SK-N-SH treated with all-trans-retinoic acid at 6 μM for 48 hours (cell line): ENCODE measurements at regions not wholly inside any gene's neighbourhood (a gene's known extent, or its start where the extent isn't known, plus 50 kb on each side); places are given as distances from the start of the nearest gene placed in this dataset.

Source experiments
- ATAC-seq: fragments of 200-7000 bp; cut with Tn5 transposase; 3 replicates; pipeline ENCODE4 v1.9.1; 2020; ENCODE audit warnings: mild to moderate bottlenecking, moderate library complexity
- ARNTL ChIP-seq: fragments of 450-650 bp; formaldehyde crosslinking; IDR thresholded peaks from 2 replicates; pipeline ENCODE4 v1.5.0; 2020; ENCODE audit warnings: low read depth, mild to moderate bottlenecking, moderate library complexity, borderline replicate concordance
- BACH2 ChIP-seq: fragments of 250-450 bp; sonication (Bioruptor Pico); IDR thresholded peaks from 2 replicates; pipeline ENCODE4 v1.9.0; 2021; ENCODE audit warnings: mild to moderate bottlenecking, borderline replicate concordance
- CSDC2 ChIP-seq: fragments of 250-450 bp; sonication (Bioruptor Pico); IDR thresholded peaks from 2 replicates; pipeline ENCODE4 v1.5.0; 2020; ENCODE audit warnings: mild to moderate bottlenecking, moderate library complexity
- CSRNP3 ChIP-seq: fragments of 250-450 bp; sonication (Bioruptor Pico); IDR thresholded peaks from 2 replicates; pipeline ENCODE4 v1.5.1; 2021; ENCODE audit warnings: mild to moderate bottlenecking, moderate library complexity
- ESRRG ChIP-seq: fragments of 250-450 bp; sonication (Bioruptor Pico); IDR thresholded peaks from 2 replicates; pipeline ENCODE4 v1.6.1; 2021; ENCODE audit warnings: mild to moderate bottlenecking
- GLIS3 ChIP-seq: fragments of 250-450 bp; sonication (Bioruptor Pico); IDR thresholded peaks from 2 replicates; pipeline ENCODE4 v1.5.0; 2020; ENCODE audit warnings: mild to moderate bottlenecking, moderate library complexity
- OSR1 ChIP-seq: fragments of 250-450 bp; sonication (Bioruptor Pico); IDR thresholded peaks from 2 replicates; pipeline ENCODE4 v1.8.0; 2022; ENCODE audit warnings: moderate library complexity, mild to moderate bottlenecking, inconsistent platforms
- POU6F1 ChIP-seq: fragments of 250-450 bp; sonication (Bioruptor Pico); IDR thresholded peaks from 2 replicates; pipeline ENCODE4 v1.8.0; 2021; ENCODE audit warnings: low read depth, mild to moderate bottlenecking, moderate library complexity, borderline replicate concordance
- PPARA ChIP-seq: fragments of 250-450 bp; sonication (Bioruptor Pico); IDR thresholded peaks from 2 replicates; pipeline ENCODE4 v1.5.0; 2020; ENCODE audit warnings: mild to moderate bottlenecking, borderline replicate concordance
- RARB ChIP-seq: fragments of 250-450 bp; sonication (Bioruptor Pico); IDR thresholded peaks from 2 replicates; pipeline ENCODE4 v1.8.0; 2021; ENCODE audit warnings: mild to moderate bottlenecking, moderate library complexity
- SNAI2 ChIP-seq: fragments of 250-450 bp; sonication (Bioruptor Pico); IDR thresholded peaks from 2 replicates; pipeline ENCODE4 v1.5.0; 2020; ENCODE audit warnings: mild to moderate bottlenecking, moderate library complexity
- TCF4 ChIP-seq: fragments of 250-450 bp; sonication (Bioruptor Pico); IDR thresholded peaks from 2 replicates; pipeline ENCODE4 v1.8.0; 2021; ENCODE audit warnings: mild to moderate bottlenecking, moderate library complexity, borderline replicate concordance
- TOX ChIP-seq: fragments of 250-450 bp; sonication (Bioruptor Pico); IDR thresholded peaks from 2 replicates; pipeline ENCODE4 v1.8.0; 2021; ENCODE audit warnings: mild to moderate bottlenecking, moderate library complexity, borderline replicate concordance
- TSHZ2 ChIP-seq: fragments of 250-450 bp; sonication (Bioruptor Pico); IDR thresholded peaks from 2 replicates; pipeline ENCODE4 v1.5.0; 2020; ENCODE audit warnings: mild to moderate bottlenecking, moderate library complexity
- ZC3H10 ChIP-seq: fragments of 250-450 bp; sonication (Bioruptor Pico); IDR thresholded peaks from 2 replicates; pipeline ENCODE4 v1.5.1; 2021; ENCODE audit warnings: mild to moderate bottlenecking, moderate library complexity
- ZFP3 ChIP-seq: fragments of 250-450 bp; sonication (Bioruptor Pico); IDR thresholded peaks from 2 replicates; pipeline ENCODE4 v1.5.0; 2020; ENCODE audit warnings: mild to moderate bottlenecking, moderate library complexity
- ZFP30 ChIP-seq: fragments of 450-650 bp; formaldehyde crosslinking; IDR thresholded peaks from 2 replicates; pipeline ENCODE4 v1.5.0; 2022; ENCODE audit warnings: mild to moderate bottlenecking, moderate library complexity
- ZNF565 ChIP-seq: fragments of 450-650 bp; formaldehyde crosslinking; conservative IDR thresholded peaks from 2 replicates; pipeline ENCODE4 v1.5.0; 2020; ENCODE audit warnings: low read depth, mild to moderate bottlenecking, moderate library complexity
- ZNF70 ChIP-seq: fragments of 450-650 bp; formaldehyde crosslinking; IDR thresholded peaks from 2 replicates; pipeline ENCODE4 v1.5.0; 2020; ENCODE audit warnings: mild to moderate bottlenecking, moderate library complexity
- ZNF8 ChIP-seq: fragments of 450-650 bp; formaldehyde crosslinking; IDR thresholded peaks from 2 replicates; pipeline ENCODE4 v1.5.0; 2020; ENCODE audit warnings: mild to moderate bottlenecking, moderate library complexity

GRCh38 chr11:109033627-109034338, 368.9 kb downstream of the DDX10 start (continued):
- TF ChIP-seq POU6F1 (CRISPR knock-in tag) = no peak

GRCh38 chr11:109034339-109034696, 369.4 kb downstream of the DDX10 start:
- no peak; the same call in 2 of the 3 replicates for ATAC-seq
- TF ChIP-seq CSRNP3 (CRISPR knock-in tag) (no peak), OSR1 (CRISPR knock-in tag) (no peak), ZC3H10 (CRISPR knock-in tag) (no peak), ARNTL (no peak), SNAI2 (CRISPR knock-in tag) (no peak), BACH2 (no peak)

- TF ChIP-seq POU6F1 (CRISPR knock-in tag) (no peak), TCF4 (CRISPR knock-in tag) (no peak), ZNF8 (CRISPR knock-in tag) (no peak), ZNF70 (CRISPR knock-in tag) (no peak), ZC3H10 (CRISPR knock-in tag) (no peak), CSDC2 (CRISPR knock-in tag) (no peak), TSHZ2 (CRISPR knock-in tag) (no peak), ZNF565 (CRISPR knock-in tag) (no peak), SNAI2 (CRISPR knock-in tag) (no peak), ESRRG (CRISPR knock-in tag) (no peak), GLIS3 (no peak), OSR1 (CRISPR knock-in tag) (no peak), TOX (no peak), BACH2 (no peak), ZFP3 (no peak), RARB (CRISPR knock-in tag) (no peak), ZFP30 (CRISPR knock-in tag) (no peak), PPARA (CRISPR knock-in tag) (no peak)
- TF ChIP-seq, all 23 proteins: peak for 0
- ATAC-seq = no peak
These were observed 370.4 kb downstream of the DDX10 start for GRCh38 chr11:109035284-109035683.

GRCh38 chr11:109036011-109036410, 371.1 kb downstream of the DDX10 start:
- no peak for ATAC-seq
- TF ChIP-seq RARB (CRISPR knock-in tag) (no peak), ZC3H10 (CRISPR knock-in tag) (no peak), POU6F1 (CRISPR knock-in tag) (no peak), ZNF70 (CRISPR knock-in tag) (no peak)
